ENCODE measurements at regions not wholly inside any gene's neighbourhood (a gene's known extent, or its start where the extent isn't known, plus 50 kb on each side); places are given as distances from the start of the nearest gene placed in this dataset.

- TF ChIP-seq CTCF (optimal IDR thresholded peaks at IDR 0.05 in 1 of 3, IDR thresholded peaks at IDR 0.05 in 1 of 3, conservative IDR thresholded peaks at IDR 0.05 in 1 of 3; ENCODE audit: extremely low read depth in 1 of 3, insufficient read depth in 2 of 3, low read length in 3 of 3) (no peak), EZH2 (IDR thresholded peaks at IDR 0.05; ENCODE audit: low read length) (no peak)
Measured at GRCh38 chr3:103499967-103500366, 1065.2 kb downstream of the ZPLD1 start.
